ENCODE measurements at regions not wholly inside any gene's neighbourhood (a gene's known extent, or its start where the extent isn't known, plus 50 kb on each side); places are given as distances from the start of the nearest gene placed in this dataset.

GRCh38 chr5:33210978-33211377, 229.8 kb upstream of the TARS1 start:
- WGBS (ENCODE audit: low lambda C conversion rate): 0% methylated on average over 5 of the region's 5 CpGs
- Histone ChIP-seq H3K4me1 (ENCODE audit: insufficient read depth, low read length) (peaks cover 7% of the 10 kb centered on the region), H3K27me3 (ENCODE audit: control insufficient read depth in 1 of 2, insufficient read depth in 2 of 2, low read length in 2 of 2) (no peaks in the 10 kb centered on the region; a peak in 1 of 5 replicates), H3K4me3 (replicated peaks in 1 of 3; ENCODE audit: insufficient read depth in 1 of 3, low read depth in 2 of 3, low read length in 3 of 3) (no peak overlapping the region), H3K79me2 (ENCODE audit: insufficient read depth, low read length) (no peaks in the 10 kb centered on the region), H2AFZ (ENCODE audit: low read length) (no peak overlapping the region), H4K20me1 (ENCODE audit: insufficient read depth, low read length) (no peaks in the 10 kb centered on the region), H3K9me3 (ENCODE audit: low read length) (no peaks in the 10 kb centered on the region), H3K9ac (ENCODE audit: insufficient read depth, low read depth, low read length) (no peak overlapping the region), H3K4me2 (ENCODE audit: low read depth, low read length) (no peak overlapping the region), H3K36me3 (replicated peaks in 1 of 2; ENCODE audit: control insufficient read depth in 1 of 2, insufficient read depth in 2 of 2, low read length in 2 of 2) (no peaks in the 10 kb centered on the region), H3K27ac (ENCODE audit: extremely low read length, insufficient read depth, low read length) (no peak overlapping the region)
- in situ Hi-C loops (cut with HindIII; ENCODE audit: extremely low pct_ligation_motif_present, low pct_unique_long_range_greater_than_20kb) (no loop called here), intact Hi-C loops (cut with micrococcal nuclease; ENCODE audit: unreplicated experiment) (no loop called here)
- ChIA-PET CTCF (ENCODE audit: low intra/inter-chr PET ratio, low total read pairs) (no interaction called here), POLR2A (no interaction called here)
- TF ChIP-seq MAFF (IDR thresholded peaks at IDR 0.05; ENCODE audit: low read depth, low read length) (peak; percentile 90), ZNF451 (CRISPR knock-in tag; IDR thresholded peaks at IDR 0.05) (no peak), ARID4A (CRISPR knock-in tag; IDR thresholded peaks at IDR 0.05; ENCODE audit: borderline replicate concordance) (no peak), MAFK (conservative IDR thresholded peaks at IDR 0.05 in 1 of 2, IDR thresholded peaks at IDR 0.05 in 1 of 2; ENCODE audit: low read length in 2 of 2) (peak; percentile 87 to 95)
- ATAC-seq: no peak
- FAIRE-seq: no peak
- no TSS peak for BruUV-seq (replicated peaks)
- no peak for DNase-seq (ENCODE audit: low spot score)

GRCh38 chr5:33212439-33212838, 228.3 kb upstream of the TARS1 start:
- Histone ChIP-seq H3K9me3 (ENCODE audit: low read length) (no peaks in the 10 kb centered on the region), H3K4me3 (replicated peaks in 1 of 3; ENCODE audit: insufficient read depth in 1 of 3, low read depth in 2 of 3, low read length in 3 of 3) (no peak overlapping the region), H3K4me1 (ENCODE audit: insufficient read depth, low read length) (no peaks in the 10 kb centered on the region), H3K36me3 (replicated peaks in 1 of 2; ENCODE audit: control insufficient read depth in 1 of 2, insufficient read depth in 2 of 2, low read length in 2 of 2) (no peaks in the 10 kb centered on the region), H3K4me2 (ENCODE audit: low read depth, low read length) (no peak overlapping the region), H3K27ac (ENCODE audit: extremely low read length, insufficient read depth, low read length) (no peak overlapping the region), H3K79me2 (ENCODE audit: insufficient read depth, low read length) (no peaks in the 10 kb centered on the region), H3K9ac (ENCODE audit: insufficient read depth, low read depth, low read length) (no peak overlapping the region), H4K20me1 (ENCODE audit: insufficient read depth, low read length) (no peaks in the 10 kb centered on the region), H3K27me3 (ENCODE audit: control insufficient read depth in 1 of 2, insufficient read depth in 2 of 2, low read length in 2 of 2) (no peaks in the 10 kb centered on the region), H2AFZ (ENCODE audit: low read length) (no peak overlapping the region)
- DNase-seq (ENCODE audit: low spot score): no peak
- WGBS (ENCODE audit: low lambda C conversion rate): 0% methylated on average over 1 of the region's 1 CpG
- FAIRE-seq: no peak
- no peak for ATAC-seq
- intact Hi-C loops (cut with micrococcal nuclease; ENCODE audit: unreplicated experiment): no loop called here
- BruUV-seq (replicated peaks): no TSS peak
- POLR2A ChIA-PET: no interaction called here
- CTCF ChIA-PET (ENCODE audit: low intra/inter-chr PET ratio, low total read pairs): no interaction called here
- in situ Hi-C loops (cut with HindIII; ENCODE audit: extremely low pct_ligation_motif_present, low pct_unique_long_range_greater_than_20kb): no loop called here
- TF ChIP-seq ZNF124 (CRISPR knock-in tag; IDR thresholded peaks at IDR 0.05) (no peak), ZNF615 (CRISPR knock-in tag; IDR thresholded peaks at IDR 0.05; ENCODE audit: borderline replicate concordance) (no peak), ZBTB8A (CRISPR knock-in tag; IDR thresholded peaks at IDR 0.05; ENCODE audit: borderline replicate concordance, low read depth) (no peak), TMF1 (CRISPR knock-in tag; IDR thresholded peaks at IDR 0.05; ENCODE audit: low read depth) (no peak), CBFB (CRISPR knock-in tag; IDR thresholded peaks at IDR 0.05) (no peak), ZNF446 (CRISPR knock-in tag; IDR thresholded peaks at IDR 0.05) (no peak), CBX1 (IDR thresholded peaks at IDR 0.05; ENCODE audit: low read depth) (no peak), ZNF362 (CRISPR knock-in tag; IDR thresholded peaks at IDR 0.05; ENCODE audit: borderline replicate concordance) (no peak), DNMT3B (CRISPR knock-in tag; conservative IDR thresholded peaks at IDR 0.05) (no peak), ZNF512 (CRISPR knock-in tag; IDR thresholded peaks at IDR 0.05) (no peak)
